ENCODE measurements at regions not wholly inside any gene's neighbourhood (a gene's known extent, or its start where the extent isn't known, plus 50 kb on each side); places are given as distances from the start of the nearest gene placed in this dataset.

- Histone ChIP-seq H3K4me3 (no peak overlapping the region), H3K4me1 (ENCODE audit: control insufficient read depth in 5 of 5, insufficient read depth in 5 of 5, low read length in 5 of 5) (peaks cover 0 to 9% (median 3%) of the 10 kb centered on the region in 5 donors), H3K9me3 (ENCODE audit: control insufficient read depth in 4 of 4, insufficient read depth in 3 of 4, low read length in 3 of 4) (peaks cover 0 to 7% (median 0%) of the 10 kb centered on the region in 4 donors), H3K27ac (ENCODE audit: low read depth in 1 of 2, low read length in 1 of 2) (no peak overlapping the region), H3K27me3 (ENCODE audit: control insufficient read depth in 3 of 3, insufficient read depth in 3 of 3, low read length in 2 of 3) (no peaks in the 10 kb centered on the region), H3K9ac (ENCODE audit: insufficient read depth in 1 of 2, low read length in 2 of 2) (no peak overlapping the region), H3K36me3 (ENCODE audit: control insufficient read depth in 4 of 4, insufficient read depth in 4 of 4, low read length in 4 of 4) (no peaks in the 10 kb centered on the region)
- TF ChIP-seq CTCF (IDR thresholded peaks at IDR 0.05; ENCODE audit: control extremely low read depth, extremely low read depth), result no peak
- 61% methylated on average over 5 of the region's 5 CpGs for WGBS, 2 donors
- DNase-seq (no peak), ATAC-seq (ENCODE audit: insufficient read depth, low FRiP score) (no peak)
Observed at GRCh38 chr11:28619846-28620540, 511.8 kb downstream of the METTL15 start.

- no peak for DNase-seq
- Histone ChIP-seq H3K27me3 (ENCODE audit: control insufficient read depth in 3 of 3, insufficient read depth in 3 of 3, low read length in 2 of 3) (no peaks in the 10 kb centered on the region), H3K9ac (ENCODE audit: insufficient read depth in 1 of 2, low read length in 2 of 2) (no peak overlapping the region), H3K36me3 (ENCODE audit: control insufficient read depth in 4 of 4, insufficient read depth in 4 of 4, low read length in 4 of 4) (no peaks in the 10 kb centered on the region), H3K27ac (ENCODE audit: low read depth in 1 of 2, low read length in 1 of 2) (no peak overlapping the region), H3K4me1 (ENCODE audit: control insufficient read depth in 5 of 5, insufficient read depth in 5 of 5, low read length in 5 of 5) (peaks cover 0 to 9% (median 3%) of the 10 kb centered on the region in 5 donors), H3K9me3 (ENCODE audit: control insufficient read depth in 4 of 4, insufficient read depth in 3 of 4, low read length in 3 of 4) (peaks cover 0 to 4% (median 0%) of the 10 kb centered on the region in 4 donors), H3K4me3 (no peak overlapping the region)
- ATAC-seq (ENCODE audit: insufficient read depth, low FRiP score), result no peak
- 83 to 87% methylated on average over 2 of the region's 2 CpGs for WGBS, 2 donors
- no peak for TF ChIP-seq CTCF (IDR thresholded peaks at IDR 0.05; ENCODE audit: control extremely low read depth, extremely low read depth)
Observed at GRCh38 chr11:28618416-28618815, 510.2 kb downstream of the METTL15 start.

GRCh38 chr11:28616160-28616965, 508.2 kb downstream of the METTL15 start:
- 65 to 74% methylated on average over 5 of the region's 5 CpGs for WGBS, 2 donors
- ATAC-seq (ENCODE audit: insufficient read depth, low FRiP score) (no peak), DNase-seq (peak in 2 of 3 donors; percentile 75 to 78)
- H3K9me3 ChIP-seq (ENCODE audit: control insufficient read depth in 4 of 4, insufficient read depth in 3 of 4, low read length in 3 of 4), result no peaks in the 10 kb centered on the region
- no peak for TF ChIP-seq CTCF (IDR thresholded peaks at IDR 0.05; ENCODE audit: control extremely low read depth, extremely low read depth)
- H3K27ac ChIP-seq (ENCODE audit: low read depth in 1 of 2, low read length in 1 of 2), result no peak overlapping the region
- H3K27me3 ChIP-seq (ENCODE audit: control insufficient read depth in 3 of 3, insufficient read depth in 3 of 3, low read length in 2 of 3), result no peaks in the 10 kb centered on the region
- no peaks in the 10 kb centered on the region for H3K36me3 ChIP-seq (ENCODE audit: control insufficient read depth in 4 of 4, insufficient read depth in 4 of 4, low read length in 4 of 4)
- H3K4me3 ChIP-seq, result no peak overlapping the region
- no peak overlapping the region for H3K9ac ChIP-seq (ENCODE audit: insufficient read depth in 1 of 2, low read length in 2 of 2)
- peaks cover 0 to 9% (median 0%) of the 10 kb centered on the region in 5 donors for H3K4me1 ChIP-seq (ENCODE audit: control insufficient read depth in 5 of 5, insufficient read depth in 5 of 5, low read length in 5 of 5)

All from lung (tissue), 11 donors.